Keratinocyte (primary cell): ENCODE measurements at regions not wholly inside any gene's neighbourhood (a gene's known extent, or its start where the extent isn't known, plus 50 kb on each side); places are given as distances from the start of the nearest gene placed in this dataset.
A peak's percentile ranks its signal among the peaks of the same experiment; 100 is the strongest.

ENCODE experiments used
- EZH2 ChIP-seq: IDR thresholded peaks from one replicate; pipeline ENCODE4 v1.6.1; 2012; ENCODE audit warnings: inconsistent platforms, mild to moderate bottlenecking, low read length, moderate library complexity
- TF ChIP-seq, protein P1 (sequence below), 3 experiments: IDR thresholded peaks in 1 of 3; conservative IDR thresholded peaks in 1 of 3; optimal IDR thresholded peaks in 1 of 3; 2 replicates in 2 of 3; 3 replicates in 1 of 3; pipeline versions ENCODE3 to v1.5.1; 2011; ENCODE audit warnings: low read length in 3 of 3, mild to moderate bottlenecking in 3 of 3, moderate library complexity in 2 of 3, control low read depth in 1 of 3, inconsistent platforms in 1 of 3; ENCODE audit not compliant: insufficient read depth in 2 of 3; ENCODE audit errors: extremely low read depth in 1 of 3

DNA sequence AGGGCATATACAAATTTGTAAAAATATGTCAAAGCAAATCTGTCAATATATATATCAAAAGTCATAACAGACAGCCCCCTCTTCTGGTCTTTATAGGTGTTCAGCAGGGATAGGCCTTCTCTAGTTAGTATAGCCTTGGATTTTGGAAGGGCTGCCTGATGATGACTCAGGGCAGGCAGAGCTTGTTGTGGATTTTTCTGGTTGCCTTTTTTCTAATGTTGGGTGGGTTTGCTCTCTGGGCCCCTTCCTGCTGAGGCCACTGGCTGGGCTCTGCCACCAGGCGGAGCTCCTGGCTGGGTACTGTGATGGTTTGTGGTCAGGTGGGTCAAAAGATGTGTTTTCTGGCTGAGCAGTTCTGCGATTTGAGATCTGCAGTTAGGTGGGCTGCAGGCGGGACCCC is 294.2 kb downstream of the GRIA2 start:
- TF ChIP-seq, protein P1, sequence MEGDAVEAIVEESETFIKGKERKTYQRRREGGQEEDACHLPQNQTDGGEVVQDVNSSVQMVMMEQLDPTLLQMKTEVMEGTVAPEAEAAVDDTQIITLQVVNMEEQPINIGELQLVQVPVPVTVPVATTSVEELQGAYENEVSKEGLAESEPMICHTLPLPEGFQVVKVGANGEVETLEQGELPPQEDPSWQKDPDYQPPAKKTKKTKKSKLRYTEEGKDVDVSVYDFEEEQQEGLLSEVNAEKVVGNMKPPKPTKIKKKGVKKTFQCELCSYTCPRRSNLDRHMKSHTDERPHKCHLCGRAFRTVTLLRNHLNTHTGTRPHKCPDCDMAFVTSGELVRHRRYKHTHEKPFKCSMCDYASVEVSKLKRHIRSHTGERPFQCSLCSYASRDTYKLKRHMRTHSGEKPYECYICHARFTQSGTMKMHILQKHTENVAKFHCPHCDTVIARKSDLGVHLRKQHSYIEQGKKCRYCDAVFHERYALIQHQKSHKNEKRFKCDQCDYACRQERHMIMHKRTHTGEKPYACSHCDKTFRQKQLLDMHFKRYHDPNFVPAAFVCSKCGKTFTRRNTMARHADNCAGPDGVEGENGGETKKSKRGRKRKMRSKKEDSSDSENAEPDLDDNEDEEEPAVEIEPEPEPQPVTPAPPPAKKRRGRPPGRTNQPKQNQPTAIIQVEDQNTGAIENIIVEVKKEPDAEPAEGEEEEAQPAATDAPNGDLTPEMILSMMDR (optimal IDR thresholded peaks at IDR 0.05 in 1 of 3, IDR thresholded peaks at IDR 0.05 in 1 of 3, conservative IDR thresholded peaks at IDR 0.05 in 1 of 3; ENCODE audit: extremely low read depth in 1 of 3, insufficient read depth in 2 of 3, low read length in 3 of 3) = peak in 1 of 3 experiments; percentile 5
- TF ChIP-seq EZH2 = no peak
